Activated CD8-positive, alpha-beta memory T cell treated with anti-CD3 and anti-CD28 coated beads for 36 hours (primary cell): ENCODE measurements at regions not wholly inside any gene's neighbourhood (a gene's known extent, or its start where the extent isn't known, plus 50 kb on each side); places are given as distances from the start of the nearest gene placed in this dataset.
"Not testable (repeated sequence)": the region's sequence is repeated elsewhere in the genome, so short reads cannot be mapped to it uniquely, and the experiment has no call there.

Experiments used
- CTCF ChIA-PET: fragments of 350-600 bp; sonication (Branson Sonifier 250); formaldehyde crosslinking; loops from one replicate; lab custom pipeline; 2021; ENCODE audit warnings: antibody characterized with exemption; lab: Charles Lee
- POLR2A ChIA-PET: fragments of 350-600 bp; sonication (Branson Sonifier 250); formaldehyde crosslinking; loops from one replicate; lab custom pipeline; 2021; ENCODE audit warnings: antibody characterized with exemption; lab: Charles Lee

GRCh38 chr2:71928734-71929481, 218.8 kb downstream of the CYP26B1 start:
- CTCF ChIA-PET, result no interaction called here
- POLR2A ChIA-PET, result no interaction called here

GRCh38 chr2:71927757-71928715, 219.6 kb downstream of the CYP26B1 start:
- ChIA-PET CTCF (no interaction called here), POLR2A (no interaction called here)

- POLR2A ChIA-PET, result no interaction called here
- CTCF ChIA-PET, result no interaction called here
Measured at GRCh38 chr2:71926876-71927756, 220.5 kb downstream of the CYP26B1 start.

- CTCF ChIA-PET, result no interaction called here
- POLR2A ChIA-PET, result no interaction called here
Measured at GRCh38 chr2:71926089-71926447, 221.6 kb downstream of the CYP26B1 start.

- ChIA-PET POLR2A (no interaction called here), CTCF (interaction anchor here (5.4 kb wide), 1 partner anchor 224 kb away, joined by 35 read pairs; no protein-coding TSS in a partner anchor)
Measured at GRCh38 chr2:71925268-71926088, 222.2 kb downstream of the CYP26B1 start.

GRCh38 chr2:71923887-71924533, 223.7 kb downstream of the CYP26B1 start:
- POLR2A ChIA-PET, result no interaction called here
- CTCF ChIA-PET, result interaction anchor here (0.6 to 5.4 kb wide), 6 partner anchors 10 to 652 kb away, joined by 3 to 35 read pairs (median 4); no protein-coding TSS in a partner anchor

- ChIA-PET CTCF (interaction anchor here (1.1 to 5.4 kb wide), 3 partner anchors 10 to 226 kb away, joined by 3 to 35 read pairs (median 4); no protein-coding TSS in a partner anchor), POLR2A (no interaction called here)
Measured at GRCh38 chr2:71923143-71923525, 224.5 kb downstream of the CYP26B1 start.

- CTCF ChIA-PET, result interaction anchor here (1.3 to 5.4 kb wide), 3 partner anchors 8 to 657 kb away, joined by 5 to 35 read pairs (median 5); no protein-coding TSS in a partner anchor
- POLR2A ChIA-PET, result no interaction called here
Measured at GRCh38 chr2:71922499-71923142, 225.0 kb downstream of the CYP26B1 start.

- CTCF ChIA-PET, result interaction anchor here (1.0 to 5.4 kb wide), 4 partner anchors 9 to 657 kb away, joined by 3 to 35 read pairs (median 5); no protein-coding TSS in a partner anchor
- POLR2A ChIA-PET, result no interaction called here
Measured at GRCh38 chr2:71922091-71922490, 225.6 kb downstream of the CYP26B1 start.

- POLR2A ChIA-PET, result not testable (repeated sequence)
- CTCF ChIA-PET, result interaction anchor here (1.0 to 5.4 kb wide), 2 partner anchors 11 to 229 kb away, joined by 3 to 35 read pairs; no protein-coding TSS in a partner anchor
Measured at GRCh38 chr2:71920819-71921218, 226.8 kb downstream of the CYP26B1 start.

GRCh38 chr2:71919708-71920107, 228.0 kb downstream of the CYP26B1 start:
- CTCF ChIA-PET, result no interaction called here

GRCh38 chr2:71910277-71910676, 237.4 kb downstream of the CYP26B1 start:
- POLR2A ChIA-PET, result no interaction called here
- CTCF ChIA-PET, result interaction anchor here (1.1 to 1.2 kb wide), 2 partner anchors 11 to 14 kb away, joined by 3 read pairs; no protein-coding TSS in a partner anchor

More at GRCh38 chr2:71919708-71920107, 228.0 kb downstream of the CYP26B1 start:
- POLR2A ChIA-PET, result no interaction called here

- ChIA-PET CTCF (no interaction called here), POLR2A (no interaction called here)
Measured at GRCh38 chr2:71908798-71909197, 238.9 kb downstream of the CYP26B1 start.

GRCh38 chr2:71907503-71907902, 240.2 kb downstream of the CYP26B1 start:
- POLR2A ChIA-PET, result no interaction called here
- CTCF ChIA-PET, result no interaction called here

GRCh38 chr2:71906357-71906973, 241.2 kb downstream of the CYP26B1 start:
- POLR2A ChIA-PET, result no interaction called here
- CTCF ChIA-PET, result no interaction called here

GRCh38 chr2:71905205-71905604, 242.5 kb downstream of the CYP26B1 start:
- ChIA-PET CTCF (no interaction called here), POLR2A (no interaction called here)

- POLR2A ChIA-PET, result no interaction called here
- CTCF ChIA-PET, result no interaction called here
Measured at GRCh38 chr2:71903841-71904240, 243.8 kb downstream of the CYP26B1 start.
